ENCODE measurements at regions not wholly inside any gene's neighbourhood (a gene's known extent, or its start where the extent isn't known, plus 50 kb on each side); places are given as distances from the start of the nearest gene placed in this dataset.

GRCh38 chr19:30161770-30162169, 210.4 kb upstream of the ZNF536 start:
- no peak overlapping the region for H4K91ac ChIP-seq (ENCODE audit: insufficient read depth, low read depth, low read length)
- in situ Hi-C loops (cut with MboI; ENCODE audit: low sequenced_read_pairs), result no loop called here
- no peak overlapping the region for H2AK9ac ChIP-seq (replicated peaks; ENCODE audit: low read depth, low read length, poor library complexity)
- H4K5ac ChIP-seq (ENCODE audit: low read depth, low read length), result no peak overlapping the region
- H4K8ac ChIP-seq (ENCODE audit: low read depth in 2 of 2, low read length in 2 of 2), result no peak overlapping the region
- no peak overlapping the region for H2BK15ac ChIP-seq (ENCODE audit: low read depth, low read length)
- no peak overlapping the region for H3K27ac ChIP-seq (ENCODE audit: insufficient read depth, low read length)
- H2BK5ac ChIP-seq (ENCODE audit: low read depth, low read length, poor library complexity, severe bottlenecking), result no peak overlapping the region
- no peaks in the 10 kb centered on the region for H3K4me1 ChIP-seq (ENCODE audit: control insufficient read depth, insufficient read depth, low read length)
- no peak overlapping the region for H3K18ac ChIP-seq (ENCODE audit: low read depth, low read length)
- ATAC-seq (ENCODE audit: low read depth) (no peak), DNase-seq (no peak)
- POLR2A ChIA-PET (ENCODE audit: unreplicated experiment), result no interaction called here
- no peaks in the 10 kb centered on the region for H3K36me3 ChIP-seq (ENCODE audit: control insufficient read depth, insufficient read depth, low read length)
- CTCF ChIA-PET, result no interaction called here
- H3K23ac ChIP-seq (ENCODE audit: low read depth, low read length), result no peak overlapping the region
- TF ChIP-seq RAD21 (IDR thresholded peaks at IDR 0.05; ENCODE audit: low read length) (no peak), CEBPB (IDR thresholded peaks at IDR 0.05; ENCODE audit: low read depth, low read length) (no peak), RCOR1 (IDR thresholded peaks at IDR 0.05; ENCODE audit: insufficient replicate concordance, low read length) (no peak), MAFK (IDR thresholded peaks at IDR 0.05; ENCODE audit: low read depth, low read length) (no peak), BHLHE40 (IDR thresholded peaks at IDR 0.05; ENCODE audit: low read depth, low read length) (no peak), SMC3 (IDR thresholded peaks at IDR 0.05; ENCODE audit: low read depth, low read length) (no peak), POLR2A (IDR thresholded peaks at IDR 0.05; ENCODE audit: low read depth, low read length) (no peak)
- TF ChIP-seq, protein P1, sequence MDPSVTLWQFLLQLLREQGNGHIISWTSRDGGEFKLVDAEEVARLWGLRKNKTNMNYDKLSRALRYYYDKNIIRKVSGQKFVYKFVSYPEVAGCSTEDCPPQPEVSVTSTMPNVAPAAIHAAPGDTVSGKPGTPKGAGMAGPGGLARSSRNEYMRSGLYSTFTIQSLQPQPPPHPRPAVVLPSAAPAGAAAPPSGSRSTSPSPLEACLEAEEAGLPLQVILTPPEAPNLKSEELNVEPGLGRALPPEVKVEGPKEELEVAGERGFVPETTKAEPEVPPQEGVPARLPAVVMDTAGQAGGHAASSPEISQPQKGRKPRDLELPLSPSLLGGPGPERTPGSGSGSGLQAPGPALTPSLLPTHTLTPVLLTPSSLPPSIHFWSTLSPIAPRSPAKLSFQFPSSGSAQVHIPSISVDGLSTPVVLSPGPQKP (IDR thresholded peaks at IDR 0.05; ENCODE audit: borderline replicate concordance, low read depth, low read length), result no peak
- TF ChIP-seq, protein P2, sequence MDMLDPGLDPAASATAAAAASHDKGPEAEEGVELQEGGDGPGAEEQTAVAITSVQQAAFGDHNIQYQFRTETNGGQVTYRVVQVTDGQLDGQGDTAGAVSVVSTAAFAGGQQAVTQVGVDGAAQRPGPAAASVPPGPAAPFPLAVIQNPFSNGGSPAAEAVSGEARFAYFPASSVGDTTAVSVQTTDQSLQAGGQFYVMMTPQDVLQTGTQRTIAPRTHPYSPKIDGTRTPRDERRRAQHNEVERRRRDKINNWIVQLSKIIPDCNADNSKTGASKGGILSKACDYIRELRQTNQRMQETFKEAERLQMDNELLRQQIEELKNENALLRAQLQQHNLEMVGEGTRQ (IDR thresholded peaks at IDR 0.05; ENCODE audit: low read depth, low read length), result no peak
- TF ChIP-seq, protein P3, sequence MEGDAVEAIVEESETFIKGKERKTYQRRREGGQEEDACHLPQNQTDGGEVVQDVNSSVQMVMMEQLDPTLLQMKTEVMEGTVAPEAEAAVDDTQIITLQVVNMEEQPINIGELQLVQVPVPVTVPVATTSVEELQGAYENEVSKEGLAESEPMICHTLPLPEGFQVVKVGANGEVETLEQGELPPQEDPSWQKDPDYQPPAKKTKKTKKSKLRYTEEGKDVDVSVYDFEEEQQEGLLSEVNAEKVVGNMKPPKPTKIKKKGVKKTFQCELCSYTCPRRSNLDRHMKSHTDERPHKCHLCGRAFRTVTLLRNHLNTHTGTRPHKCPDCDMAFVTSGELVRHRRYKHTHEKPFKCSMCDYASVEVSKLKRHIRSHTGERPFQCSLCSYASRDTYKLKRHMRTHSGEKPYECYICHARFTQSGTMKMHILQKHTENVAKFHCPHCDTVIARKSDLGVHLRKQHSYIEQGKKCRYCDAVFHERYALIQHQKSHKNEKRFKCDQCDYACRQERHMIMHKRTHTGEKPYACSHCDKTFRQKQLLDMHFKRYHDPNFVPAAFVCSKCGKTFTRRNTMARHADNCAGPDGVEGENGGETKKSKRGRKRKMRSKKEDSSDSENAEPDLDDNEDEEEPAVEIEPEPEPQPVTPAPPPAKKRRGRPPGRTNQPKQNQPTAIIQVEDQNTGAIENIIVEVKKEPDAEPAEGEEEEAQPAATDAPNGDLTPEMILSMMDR (conservative IDR thresholded peaks at IDR 0.05; ENCODE audit: low read depth, low read length), result no peak
- dilution Hi-C loops (cut with HindIII; ENCODE audit: low sequenced_read_pairs, unreplicated experiment), result no loop called here
- H3K4me2 ChIP-seq (ENCODE audit: low read depth, low read length), result no peak overlapping the region
- H3K79me1 ChIP-seq (ENCODE audit: low read depth in 1 of 2, low read length in 2 of 2), result no peaks in the 10 kb centered on the region
- no peak overlapping the region for H2BK120ac ChIP-seq (ENCODE audit: low read depth, low read length)
- WGBS, 2 experiments (ENCODE audit: extremely low coverage in 2 of 2, insufficient read length in 1 of 2), result no CpG with 5 or more reads among the region's 5 CpGs
- H3K27me3 ChIP-seq (ENCODE audit: control insufficient read depth, insufficient read depth, low read length), result no peaks in the 10 kb centered on the region
- H2AFZ ChIP-seq (replicated peaks; ENCODE audit: low read length, poor library complexity), result no peak overlapping the region
- no peak overlapping the region for H3K4ac ChIP-seq (ENCODE audit: low read depth, low read length)
- no peak overlapping the region for H2AK5ac ChIP-seq (ENCODE audit: low read depth, low read length)
- no TSS peak for BruUV-seq (replicated peaks)
- H3K9me1 ChIP-seq (ENCODE audit: insufficient read depth, low read length), result no peaks in the 10 kb centered on the region
- H3K14ac ChIP-seq (replicated peaks; ENCODE audit: low read depth, low read length), result no peak overlapping the region
- no peak overlapping the region for H3K56ac ChIP-seq (ENCODE audit: extremely low read depth, insufficient read depth, low read length)
- H3K9ac ChIP-seq (ENCODE audit: low read depth, low read length), result no peak overlapping the region
- H4K20me1 ChIP-seq (ENCODE audit: insufficient read depth, low read length), result no peaks in the 10 kb centered on the region
- intact Hi-C loops (cut with micrococcal nuclease), result no loop called here
- H3K4me3 ChIP-seq (ENCODE audit: insufficient read depth, low read depth, low read length), result no peak overlapping the region
- peaks cover 23% of the 10 kb centered on the region for H3K9me3 ChIP-seq (ENCODE audit: control insufficient read depth, insufficient read depth, low read length)
- no peak overlapping the region for H2BK20ac ChIP-seq (ENCODE audit: low read depth, low read length)

Measured in IMR-90 (cell line).